HepG2 (cell line): ENCODE measurements at regions not wholly inside any gene's neighbourhood (a gene's known extent, or its start where the extent isn't known, plus 50 kb on each side); places are given as distances from the start of the nearest gene placed in this dataset.

Source experiments
- ATAC-seq: fragments of 200-7000 bp; cut with Tn5 transposase; 3 replicates; pipeline ENCODE4 v1.9.1; 2020; ENCODE audit warnings: mild to moderate bottlenecking, moderate library complexity
- BruUV-seq: library from RNA; stranded (reverse); fragments of 400-500 nt; replicated peaks from 2 replicates; lab custom pipeline; 2021; lab: Mats Ljungman, UMichigan
- CTCF ChIA-PET: fragments of 300-600 bp; formaldehyde crosslinking; extraction: SDS; loops from one replicate; lab custom pipeline; 2021; ENCODE audit warnings: low total read pairs, inconsistent platforms, low intra/inter-chr PET ratio; lab: Yijun Ruan, JAX
- POLR2A ChIA-PET: fragments of 350-600 bp; sonication (Branson Sonifier 250); formaldehyde crosslinking; loops from one replicate; lab custom pipeline; 2020; ENCODE audit warnings: antibody characterized with exemption, inconsistent platforms; lab: Yijun Ruan, JAX
- DNase-seq: peaks from one replicate; pipeline ENCODE4 v3.0.0-alpha.2; 2015; ENCODE audit warnings: low spot score
- FAIRE-seq: peaks from 3 replicates; lab custom pipeline; 2011; peaks lifted over from hg19 to GRCh38; lab: Jason Lieb, UNC
- H2AFZ ChIP-seq: one replicate; pipeline ENCODE4 v1.6.1; 2011; ENCODE audit warnings: low read length, inconsistent platforms
- H3K27ac ChIP-seq: fragments of 300-600 bp; 3 replicates; pipeline ENCODE4 v1.8.0; 2011; ENCODE audit warnings: mixed run types, mild to moderate bottlenecking, mixed read lengths, low read length, inconsistent platforms; ENCODE audit not compliant: insufficient read depth; ENCODE audit errors: extremely low read length
- H3K27me3 ChIP-seq, 2 experiments: fragments of 200-600 bp in 1 of 2; 2 replicates in 1 of 2; 3 replicates in 1 of 2; pipeline versions ENCODE4 v1.6.0 to v1.8.0; 2011; ENCODE audit warnings: low read length in 2 of 2, mild to moderate bottlenecking in 2 of 2, moderate library complexity in 2 of 2, inconsistent platforms in 1 of 2; ENCODE audit not compliant: insufficient read depth in 2 of 2, control insufficient read depth in 1 of 2
- H3K36me3 ChIP-seq, 2 experiments: fragments of 200-600 bp in 1 of 2; replicated peaks in 1 of 2; 2 replicates in 1 of 2; 3 replicates in 1 of 2; pipeline versions ENCODE4 v1.5.1 to v1.8.0; 2011; ENCODE audit warnings: low read length in 2 of 2, inconsistent platforms in 1 of 2; ENCODE audit not compliant: insufficient read depth in 2 of 2, control insufficient read depth in 1 of 2
- H3K4me1 ChIP-seq: 2 replicates; pipeline ENCODE4 v1.5.1; 2012; ENCODE audit warnings: low read length, inconsistent platforms; ENCODE audit not compliant: insufficient read depth
- H3K4me2 ChIP-seq: 2 replicates; pipeline ENCODE4 v1.6.0; 2011; ENCODE audit warnings: low read depth, low read length, inconsistent platforms
- H3K4me3 ChIP-seq, 3 experiments: fragments of 200-600 bp in 1 of 3; sonication (generic), shearing (Covaris generic) in 1 of 3; replicated peaks in 1 of 3; 2 replicates each; pipeline ENCODE4 v1.5.1; 2011 to 2016; ENCODE audit warnings: low read length in 3 of 3, inconsistent platforms in 2 of 3, low read depth in 2 of 3, mild to moderate bottlenecking in 2 of 3, control low read depth in 1 of 3, mixed read lengths in 1 of 3; ENCODE audit not compliant: insufficient read depth in 1 of 3
- H3K79me2 ChIP-seq: one replicate; pipeline ENCODE4 v1.6.1; 2011; ENCODE audit warnings: low read length, inconsistent platforms; ENCODE audit not compliant: insufficient read depth
- H3K9ac ChIP-seq: 2 replicates; pipeline ENCODE4 v1.6.0; 2011; ENCODE audit warnings: mild to moderate bottlenecking, low read depth, low read length, inconsistent platforms; ENCODE audit not compliant: insufficient read depth
- H3K9me3 ChIP-seq: 2 replicates; pipeline ENCODE4 v1.5.1; 2012; ENCODE audit warnings: mild to moderate bottlenecking, low read length
- H4K20me1 ChIP-seq: 2 replicates; pipeline ENCODE4 v1.6.0; 2011; ENCODE audit warnings: inconsistent platforms, mild to moderate bottlenecking, low read length, moderate library complexity; ENCODE audit not compliant: insufficient read depth
- DDIT3 ChIP-seq: sonication (generic); formaldehyde crosslinking; IDR thresholded peaks from 2 replicates; pipeline ENCODE4 v1.4.0; 2020; ENCODE audit warnings: mild to moderate bottlenecking, missing genetic modification reagents
- HDAC2 ChIP-seq: sonication (generic); formaldehyde crosslinking; IDR thresholded peaks from 2 replicates; pipeline ENCODE4 v1.4.0; 2020; ENCODE audit warnings: missing genetic modification reagents
- IRF9 ChIP-seq: sonication (generic); formaldehyde crosslinking; IDR thresholded peaks from 2 replicates; pipeline ENCODE4 v1.8.0; 2022; ENCODE audit warnings: missing genetic modification reagents, mild to moderate bottlenecking, borderline replicate concordance
- MYC ChIP-seq: sonication (generic); formaldehyde crosslinking; IDR thresholded peaks from 2 replicates; pipeline ENCODE4 v1.9.0; 2021; ENCODE audit warnings: missing genetic modification reagents, borderline replicate concordance
- TFAP4 ChIP-seq: sonication (generic); IDR thresholded peaks from 2 replicates; pipeline ENCODE4 v1.6.1; 2016; ENCODE audit warnings: low read depth, borderline replicate concordance
- ZNF160 ChIP-seq: sonication (generic); formaldehyde crosslinking; IDR thresholded peaks from 2 replicates; pipeline ENCODE4 v1.8.0; 2022; ENCODE audit warnings: mild to moderate bottlenecking, inconsistent platforms, missing genetic modification reagents
- ZNF205 ChIP-seq: IDR thresholded peaks from 2 replicates; pipeline ENCODE4 v1.6.1; 2018; ENCODE audit warnings: missing biosample characterization, missing genetic modification reagents
- ZNF296 ChIP-seq: sonication (generic); formaldehyde crosslinking; conservative IDR thresholded peaks from 2 replicates; pipeline ENCODE4 v1.5.0; 2020; ENCODE audit warnings: mild to moderate bottlenecking, missing genetic modification reagents
- ZNF781 ChIP-seq: sonication (generic); formaldehyde crosslinking; IDR thresholded peaks from 2 replicates; pipeline ENCODE4 v1.5.1; 2020; ENCODE audit warnings: borderline replicate concordance, mild to moderate bottlenecking, missing genetic modification reagents; ENCODE audit errors: not compliant biosample characterization
- WGBS: methylation state at CpG from one replicate; pipeline ENCODE4 v1.1.6; 2017; ENCODE audit warnings: low lambda C conversion rate; 5-methylcytosine and 5-hydroxymethylcytosine counted together
- in situ Hi-C: cut with HindIII; loops from 2 replicates; pipeline ENCODE4 v1.10.0; 2017; ENCODE audit warnings: low pct_unique_long_range_greater_than_20kb; ENCODE audit not compliant: extremely low pct_ligation_motif_present
- intact Hi-C: fragments of 100-400 bp; cut with micrococcal nuclease; formaldehyde crosslinking; loops from one replicate; pipeline ENCODE4 v1.10.0; 2022; ENCODE audit not compliant: unreplicated experiment
- TF ChIP-seq, protein P1 (sequence below): sonication (generic); formaldehyde crosslinking; IDR thresholded peaks from 2 replicates; pipeline ENCODE4 v1.4.0; 2020; ENCODE audit warnings: missing genetic modification reagents
- TF ChIP-seq, protein P2 (sequence below): sonication (generic); formaldehyde crosslinking; IDR thresholded peaks from 2 replicates; pipeline ENCODE4 v1.8.0; 2023; ENCODE audit warnings: mild to moderate bottlenecking, missing genetic modification reagents
- TF ChIP-seq, protein P3 (sequence below): fragments of 450-650 bp; IDR thresholded peaks from 2 replicates; pipeline ENCODE4 v1.6.1; 2016
- TF ChIP-seq, protein P4 (sequence below): sonication (generic); formaldehyde crosslinking; IDR thresholded peaks from 2 replicates; pipeline ENCODE4 v1.8.0; 2022; ENCODE audit warnings: missing genetic modification reagents, mild to moderate bottlenecking, inconsistent platforms, borderline replicate concordance

GRCh38 chr1:87510540-87510939 lies 181.9 kb downstream of the LMO4 start:
- no peaks in the 10 kb centered on the region for H3K79me2 ChIP-seq
- H3K9ac ChIP-seq, result no peak overlapping the region
- intact Hi-C loops (no loop called here), in situ Hi-C loops (no loop called here)
- FAIRE-seq, result no peak
- H2AFZ ChIP-seq, result no peak overlapping the region
- DNase-seq, result no peak
- 13% methylated on average over 3 of the region's 3 CpGs for WGBS
- no peaks in the 10 kb centered on the region for H3K36me3 ChIP-seq
- no peak overlapping the region for H3K27ac ChIP-seq
- H4K20me1 ChIP-seq, result no peaks in the 10 kb centered on the region
- ChIA-PET POLR2A (no interaction called here), CTCF (no interaction called here)
- no peak for ATAC-seq
- H3K27me3 ChIP-seq, result no peaks in the 10 kb centered on the region
- no peaks in the 10 kb centered on the region for H3K4me1 ChIP-seq
- no TSS peak for BruUV-seq
- H3K4me2 ChIP-seq, result no peak overlapping the region
- H3K9me3 ChIP-seq, result no peaks in the 10 kb centered on the region
- no peak overlapping the region for H3K4me3 ChIP-seq
- TF ChIP-seq DDIT3 (CRISPR knock-in tag) (no peak), ZNF296 (CRISPR knock-in tag) (no peak), TFAP4 (no peak), IRF9 (CRISPR knock-in tag) (no peak), ZNF781 (CRISPR knock-in tag) (no peak), HDAC2 (CRISPR knock-in tag) (no peak), ZNF160 (CRISPR knock-in tag) (no peak), MYC (no peak), ZNF205 (no peak)
- TF ChIP-seq, protein P1, sequence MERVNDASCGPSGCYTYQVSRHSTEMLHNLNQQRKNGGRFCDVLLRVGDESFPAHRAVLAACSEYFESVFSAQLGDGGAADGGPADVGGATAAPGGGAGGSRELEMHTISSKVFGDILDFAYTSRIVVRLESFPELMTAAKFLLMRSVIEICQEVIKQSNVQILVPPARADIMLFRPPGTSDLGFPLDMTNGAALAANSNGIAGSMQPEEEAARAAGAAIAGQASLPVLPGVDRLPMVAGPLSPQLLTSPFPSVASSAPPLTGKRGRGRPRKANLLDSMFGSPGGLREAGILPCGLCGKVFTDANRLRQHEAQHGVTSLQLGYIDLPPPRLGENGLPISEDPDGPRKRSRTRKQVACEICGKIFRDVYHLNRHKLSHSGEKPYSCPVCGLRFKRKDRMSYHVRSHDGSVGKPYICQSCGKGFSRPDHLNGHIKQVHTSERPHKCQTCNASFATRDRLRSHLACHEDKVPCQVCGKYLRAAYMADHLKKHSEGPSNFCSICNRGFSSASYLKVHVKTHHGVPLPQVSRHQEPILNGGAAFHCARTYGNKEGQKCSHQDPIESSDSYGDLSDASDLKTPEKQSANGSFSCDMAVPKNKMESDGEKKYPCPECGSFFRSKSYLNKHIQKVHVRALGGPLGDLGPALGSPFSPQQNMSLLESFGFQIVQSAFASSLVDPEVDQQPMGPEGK, result no peak
- TF ChIP-seq, protein P2, sequence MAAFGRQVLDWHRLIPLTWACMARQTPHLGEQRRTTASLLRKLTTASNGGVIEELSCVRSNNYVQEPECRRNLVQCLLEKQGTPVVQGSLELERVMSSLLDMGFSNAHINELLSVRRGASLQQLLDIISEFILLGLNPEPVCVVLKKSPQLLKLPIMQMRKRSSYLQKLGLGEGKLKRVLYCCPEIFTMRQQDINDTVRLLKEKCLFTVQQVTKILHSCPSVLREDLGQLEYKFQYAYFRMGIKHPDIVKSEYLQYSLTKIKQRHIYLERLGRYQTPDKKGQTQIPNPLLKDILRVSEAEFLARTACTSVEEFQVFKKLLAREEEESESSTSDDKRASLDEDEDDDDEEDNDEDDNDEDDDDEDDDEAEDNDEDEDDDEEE (CRISPR knock-in tag), result no peak
- TF ChIP-seq, protein P3, sequence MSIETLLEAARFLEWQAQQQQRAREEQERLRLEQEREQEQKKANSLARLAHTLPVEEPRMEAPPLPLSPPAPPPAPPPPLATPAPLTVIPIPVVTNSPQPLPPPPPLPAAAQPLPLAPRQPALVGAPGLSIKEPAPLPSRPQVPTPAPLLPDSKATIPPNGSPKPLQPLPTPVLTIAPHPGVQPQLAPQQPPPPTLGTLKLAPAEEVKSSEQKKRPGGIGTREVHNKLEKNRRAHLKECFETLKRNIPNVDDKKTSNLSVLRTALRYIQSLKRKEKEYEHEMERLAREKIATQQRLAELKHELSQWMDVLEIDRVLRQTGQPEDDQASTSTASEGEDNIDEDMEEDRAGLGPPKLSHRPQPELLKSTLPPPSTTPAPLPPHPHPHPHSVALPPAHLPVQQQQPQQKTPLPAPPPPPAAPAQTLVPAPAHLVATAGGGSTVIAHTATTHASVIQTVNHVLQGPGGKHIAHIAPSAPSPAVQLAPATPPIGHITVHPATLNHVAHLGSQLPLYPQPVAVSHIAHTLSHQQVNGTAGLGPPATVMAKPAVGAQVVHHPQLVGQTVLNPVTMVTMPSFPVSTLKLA, result no peak
- TF ChIP-seq, protein P4, sequence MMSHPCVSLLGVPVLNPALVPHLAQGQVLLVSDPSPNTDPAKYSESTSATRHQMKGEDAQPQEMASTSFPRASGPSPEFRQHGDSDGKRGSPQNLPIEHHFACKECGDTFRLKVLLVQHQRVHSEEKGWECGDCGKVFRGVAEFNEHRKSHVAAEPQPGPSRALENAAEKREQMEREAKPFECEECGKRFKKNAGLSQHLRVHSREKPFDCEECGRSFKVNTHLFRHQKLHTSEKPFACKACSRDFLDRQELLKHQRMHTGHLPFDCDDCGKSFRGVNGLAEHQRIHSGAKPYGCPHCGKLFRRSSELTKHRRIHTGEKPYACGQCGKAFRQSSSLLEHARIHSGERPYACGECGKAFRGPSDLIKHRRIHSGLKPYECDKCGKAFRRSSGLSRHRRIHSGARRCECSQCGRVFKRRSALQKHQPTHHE (CRISPR knock-in tag), result no peak
